Fibroblast of lung (primary cell): ENCODE measurements at regions not wholly inside any gene's neighbourhood (a gene's known extent, or its start where the extent isn't known, plus 50 kb on each side); places are given as distances from the start of the nearest gene placed in this dataset.

Experiments used
- DNase-seq, 2 donors: peaks; one replicate each; pipeline versions ENCODE4 v3.0.0 to v3.0.0-alpha.2; 2010; ENCODE audit warnings: low read depth in 2 of 2
- H2AFZ ChIP-seq: 2 replicates; pipeline ENCODE4 v1.5.1; 2012; ENCODE audit warnings: low read length, control low read depth, inconsistent platforms
- H3K27ac ChIP-seq: 2 replicates; pipeline ENCODE4 v1.5.1; 2011; ENCODE audit warnings: low read length, control low read depth; ENCODE audit not compliant: insufficient read depth
- H3K27me3 ChIP-seq: 2 replicates; pipeline ENCODE4 v1.5.1; 2011; ENCODE audit warnings: mild to moderate bottlenecking, low read length; ENCODE audit not compliant: control insufficient read depth, insufficient read depth
- H3K36me3 ChIP-seq: 2 replicates; pipeline ENCODE4 v1.5.1; 2011; ENCODE audit warnings: low read length; ENCODE audit not compliant: control insufficient read depth, insufficient read depth
- H3K4me1 ChIP-seq: 2 replicates; pipeline ENCODE4 v1.5.1; 2011; ENCODE audit warnings: low read length; ENCODE audit not compliant: control insufficient read depth, insufficient read depth; ENCODE audit errors: extremely low read depth
- H3K4me2 ChIP-seq: 2 replicates; pipeline ENCODE4 v1.5.1; 2011; ENCODE audit warnings: low read length, control low read depth; ENCODE audit not compliant: insufficient read depth; ENCODE audit errors: extremely low read depth
- H3K4me3 ChIP-seq, 4 experiments: fragments of 200-600 bp in 1 of 4; sonication (generic) in 1 of 4; replicated peaks in 1 of 4; 2 replicates each; pipeline ENCODE4 v1.5.1; 2011 to 2016; ENCODE audit warnings: low read length in 4 of 4, low read depth in 3 of 4, mild to moderate bottlenecking in 3 of 4, control low read depth in 2 of 4, inconsistent platforms in 1 of 4, mixed read lengths in 1 of 4; ENCODE audit not compliant: insufficient read depth in 1 of 4; ENCODE audit errors: control extremely low read depth in 1 of 4
- H3K79me2 ChIP-seq: 2 replicates; pipeline ENCODE4 v1.5.1; 2012; ENCODE audit warnings: mild to moderate bottlenecking, low read length, inconsistent platforms; ENCODE audit not compliant: control insufficient read depth, insufficient read depth
- H3K9ac ChIP-seq: 2 replicates; pipeline ENCODE4 v1.5.1; 2011; ENCODE audit warnings: mild to moderate bottlenecking, low read length, control low read depth; ENCODE audit not compliant: insufficient read depth
- H3K9me3 ChIP-seq: 2 replicates; pipeline ENCODE4 v1.5.1; 2012; ENCODE audit warnings: low read depth, low read length; ENCODE audit not compliant: control insufficient read depth, insufficient read depth
- H4K20me1 ChIP-seq: 2 replicates; pipeline ENCODE4 v1.5.1; 2011; ENCODE audit warnings: low read length; ENCODE audit not compliant: control insufficient read depth, insufficient read depth; ENCODE audit errors: extremely low read depth
- CTCF ChIP-seq, 2 donors: IDR thresholded peaks in 1 of 2; conservative IDR thresholded peaks in 1 of 2; 1 replicate in 1 of 2; 2 replicates in 1 of 2; pipeline ENCODE4 v1.5.1; 2011 to 2012; ENCODE audit warnings: low read length in 2 of 2, control low read depth in 1 of 2, inconsistent platforms in 1 of 2, low read depth in 1 of 2, mild to moderate bottlenecking in 1 of 2
- EZH2 ChIP-seq: IDR thresholded peaks from 2 replicates; pipeline ENCODE4 v1.5.1; 2012; ENCODE audit warnings: low read length, control low read depth, mild to moderate bottlenecking; ENCODE audit errors: missing control alignments

GRCh38 chr2:94960751-94961150 lies 64.8 kb upstream of the MAL start:
- H3K27me3 ChIP-seq = no peaks in the 10 kb centered on the region
- H3K9me3 ChIP-seq = no peaks in the 10 kb centered on the region
- H4K20me1 ChIP-seq = no peaks in the 10 kb centered on the region
- no peaks in the 10 kb centered on the region for H3K79me2 ChIP-seq
- H2AFZ ChIP-seq = no peak overlapping the region
- H3K4me2 ChIP-seq = no peak overlapping the region
- no peak for DNase-seq
- H3K4me1 ChIP-seq = no peaks in the 10 kb centered on the region
- no peak overlapping the region for H3K27ac ChIP-seq
- H3K4me3 ChIP-seq = no peak overlapping the region
- no peak overlapping the region for H3K9ac ChIP-seq
- no peaks in the 10 kb centered on the region for H3K36me3 ChIP-seq
- no peak for TF ChIP-seq EZH2
- TF ChIP-seq CTCF (conservative IDR thresholded peaks at IDR 0.05 in 1 of 2, IDR thresholded peaks at IDR 0.05 in 1 of 2; ENCODE audit: low read depth in 1 of 2, low read length in 2 of 2) = no peak

- Histone ChIP-seq H3K9me3 (no peaks in the 10 kb centered on the region), H3K36me3 (no peaks in the 10 kb centered on the region), H4K20me1 (no peaks in the 10 kb centered on the region), H3K4me2 (no peak overlapping the region), H2AFZ (no peak overlapping the region), H3K9ac (no peak overlapping the region), H3K27me3 (no peaks in the 10 kb centered on the region), H3K27ac (no peak overlapping the region), H3K79me2 (no peaks in the 10 kb centered on the region), H3K4me1 (no peaks in the 10 kb centered on the region), H3K4me3 (no peak overlapping the region)
- no peak for DNase-seq
- TF ChIP-seq EZH2 (no peak), CTCF (conservative IDR thresholded peaks at IDR 0.05 in 1 of 2, IDR thresholded peaks at IDR 0.05 in 1 of 2; ENCODE audit: low read depth in 1 of 2, low read length in 2 of 2) (no peak)
Observed at GRCh38 chr2:94964193-94964592, 61.3 kb upstream of the MAL start.

GRCh38 chr2:94966689-94967088 lies 58.8 kb upstream of the MAL start:
- Histone ChIP-seq H3K36me3 (no peaks in the 10 kb centered on the region), H3K27me3 (no peaks in the 10 kb centered on the region), H3K27ac (no peak overlapping the region), H3K9me3 (no peaks in the 10 kb centered on the region), H4K20me1 (no peaks in the 10 kb centered on the region), H3K4me1 (no peaks in the 10 kb centered on the region), H2AFZ (no peak overlapping the region), H3K9ac (no peak overlapping the region), H3K79me2 (no peaks in the 10 kb centered on the region), H3K4me3 (no peak overlapping the region), H3K4me2 (no peak overlapping the region)
- TF ChIP-seq EZH2 (no peak), CTCF (conservative IDR thresholded peaks at IDR 0.05 in 1 of 2, IDR thresholded peaks at IDR 0.05 in 1 of 2; ENCODE audit: low read depth in 1 of 2, low read length in 2 of 2) (no peak)
- DNase-seq = no peak
